Spleen (tissue), 11 donors: ENCODE measurements at regions not wholly inside any gene's neighbourhood (a gene's known extent, or its start where the extent isn't known, plus 50 kb on each side); places are given as distances from the start of the nearest gene placed in this dataset.

Experiments
- DNase-seq: peaks from one replicate; pipeline ENCODE4 v3.0.0-alpha.2; 2020
- H3K27ac ChIP-seq, 8 donors: fragments of 200-600 bp; sonication (generic) in 7 of 8; 1 replicate in 4 of 8; 2 replicates in 4 of 8; pipeline versions ENCODE4 v1.5.0 to v1.8.0; 2016 to 2021; ENCODE audit warnings: inconsistent platforms in 4 of 8, mild to moderate bottlenecking in 4 of 8, moderate library complexity in 1 of 8
- H3K27me3 ChIP-seq, 7 donors: fragments of 200-600 bp; sonication (generic) in 6 of 7; replicated peaks in 1 of 7; 1 replicate in 4 of 7; 2 replicates in 3 of 7; pipeline versions ENCODE4 v1.5.0 to v1.8.0; 2016 to 2021; ENCODE audit warnings: inconsistent platforms in 3 of 7, mild to moderate bottlenecking in 1 of 7
- H3K36me3 ChIP-seq, 6 donors: fragments of 200-600 bp; sonication (generic) in 5 of 6; 1 replicate in 4 of 6; 2 replicates in 2 of 6; pipeline versions ENCODE4 v1.5.0 to v1.8.0; 2016 to 2021; ENCODE audit warnings: inconsistent platforms in 2 of 6
- H3K4me1 ChIP-seq, 6 donors: fragments of 200-600 bp; sonication (generic) in 5 of 6; 1 replicate in 3 of 6; 2 replicates in 3 of 6; pipeline versions ENCODE4 v1.5.0 to v1.8.0; 2016 to 2021; ENCODE audit warnings: inconsistent platforms in 3 of 6
- H3K4me3 ChIP-seq, 8 donors: fragments of 200-600 bp; sonication (generic) in 7 of 8; 1 replicate in 4 of 8; 2 replicates in 4 of 8; pipeline versions ENCODE4 v1.5.0 to v1.8.0; 2016 to 2021; ENCODE audit warnings: inconsistent platforms in 4 of 8, mild to moderate bottlenecking in 4 of 8, moderate library complexity in 2 of 8
- H3K9me3 ChIP-seq, 8 donors: fragments of 200-600 bp; sonication (generic) in 7 of 8; 1 replicate in 4 of 8; 2 replicates in 4 of 8; pipeline versions ENCODE4 v1.5.0 to v1.8.0; 2016 to 2021; ENCODE audit warnings: inconsistent platforms in 4 of 8
- POLR2A ChIP-seq, 3 donors: fragments of 450-650 bp; IDR thresholded peaks; one replicate each; pipeline ENCODE4 v1.5.1; 2017; ENCODE audit warnings: antibody characterized with exemption in 3 of 3, mild to moderate bottlenecking in 1 of 3
- POLR2AphosphoS5 ChIP-seq, 3 donors: sonication (generic); formaldehyde crosslinking; IDR thresholded peaks; one replicate each; pipeline ENCODE4 v1.5.1; 2017; ENCODE audit warnings: antibody characterized with exemption in 3 of 3
- WGBS, 5 donors: extraction: QIAGEN DNeasy Blood & Tissue Kit in 3 of 5; methylation state at CpG; one replicate each; pipeline versions ENCODE4 v1.1.5 to v1.1.7; 2013 to 2018; 5-methylcytosine and 5-hydroxymethylcytosine counted together
- intact Hi-C: fragments of 100-400 bp; cut with DNase I; formaldehyde crosslinking; loops from one replicate; pipeline ENCODE4 v1.15.0; 2023; ENCODE audit warnings: low total_unique reads
- TF ChIP-seq, protein P1 (sequence below), 11 experiments: fragments of 200-600 bp in 7 of 11; fragments of 450-650 bp in 4 of 11; sonication (generic) in 4 of 11; IDR thresholded peaks in 8 of 11; conservative IDR thresholded peaks in 3 of 11; 1 replicate in 7 of 11; 2 replicates in 4 of 11; pipeline versions ENCODE4 v1.4.0 to v1.8.0; 2016 to 2021; ENCODE audit warnings: antibody characterized with exemption in 11 of 11, inconsistent platforms in 4 of 11, mild to moderate bottlenecking in 1 of 11
- donor health status: healthy with polysubstance abuse.
- donor health status: DM: no; HTN: no; CAD: no; lungs with moderate emphysema.
- donor health status: DM: no; HTN: no; CAD: no.
- donor health status: Bipolar disorder and iron deficiency.
- donor health status: healthy.
- donor health status: DM: no; HTN: no; CAD: no.
- donor health status: DM: yes; HTN: yes; CAD: no.

DNA sequence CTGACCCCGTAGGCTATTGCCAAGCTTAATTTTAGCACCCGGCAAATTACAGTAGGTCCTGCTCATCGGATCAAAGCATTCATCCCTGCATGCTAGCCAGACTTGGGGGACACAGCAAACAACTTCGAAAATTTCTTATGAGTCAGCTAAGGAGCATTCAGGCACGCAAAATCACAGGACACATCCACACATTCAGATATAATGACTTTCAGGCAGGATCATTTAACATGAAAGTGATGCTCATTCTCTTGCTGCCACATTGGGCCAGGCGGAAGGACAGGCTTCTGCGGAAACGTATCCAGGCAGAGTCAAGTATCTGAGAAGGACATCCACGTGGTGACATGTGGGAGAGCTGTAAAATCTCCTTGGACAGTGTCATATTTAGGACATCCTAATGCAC, 474.0 kb upstream of the NRP1 start:
- H3K27me3 ChIP-seq: no peaks in the 10 kb centered on the region
- no peak for DNase-seq
- WGBS, 5 donors: 85 to 94% (median 87%) methylated on average over 9 of the region's 9 CpGs

DNA sequence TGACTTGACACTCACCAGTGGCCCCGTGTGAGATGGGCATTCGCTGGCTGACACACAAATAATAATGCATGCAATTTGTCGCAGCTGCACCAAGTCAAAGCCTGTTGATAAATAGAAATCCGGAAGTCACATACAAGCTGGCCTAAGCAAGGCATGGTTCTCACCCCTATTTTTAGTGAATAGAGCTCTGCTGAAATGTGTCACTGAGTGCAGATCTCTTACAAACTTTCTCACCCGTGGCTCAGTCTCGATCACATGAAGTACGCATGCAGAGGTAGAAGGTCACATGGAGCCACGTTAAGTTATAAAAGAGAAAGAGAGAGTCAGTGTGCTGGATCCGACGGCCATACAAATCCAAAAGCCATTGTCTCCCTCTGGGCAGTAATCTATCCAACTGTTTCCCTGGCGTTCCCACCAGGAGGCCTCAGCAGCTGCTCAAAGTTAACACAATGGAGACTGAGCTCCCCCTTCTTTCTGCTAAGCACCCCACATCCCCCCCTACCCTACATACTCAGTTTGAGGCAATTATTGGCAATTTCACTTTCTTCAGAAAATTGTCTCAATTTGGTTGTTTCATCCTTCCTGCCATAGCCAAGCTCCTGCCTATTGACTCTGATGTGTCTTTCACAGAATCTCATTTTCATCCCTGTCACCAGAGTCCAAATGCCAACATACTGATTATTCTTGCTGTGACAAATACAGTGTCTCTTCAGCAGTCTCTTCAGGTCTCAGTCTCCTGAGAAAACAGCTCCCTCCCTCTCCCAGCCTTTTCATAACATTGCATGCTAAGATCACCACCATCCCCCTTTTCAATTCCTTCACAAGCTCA, 473.3 kb upstream of the NRP1 start:
- no peak overlapping the region for H3K4me3 ChIP-seq
- no peaks in the 10 kb centered on the region for H3K36me3 ChIP-seq
- no peaks in the 10 kb centered on the region for H3K9me3 ChIP-seq
- no peak overlapping the region for H3K27ac ChIP-seq
- no peak for DNase-seq
- H3K27me3 ChIP-seq: no peaks in the 10 kb centered on the region
- TF ChIP-seq POLR2AphosphoS5 (IDR thresholded peaks at IDR 0.05): no peak
- TF ChIP-seq POLR2A (IDR thresholded peaks at IDR 0.05): no peak
- TF ChIP-seq, protein P1, sequence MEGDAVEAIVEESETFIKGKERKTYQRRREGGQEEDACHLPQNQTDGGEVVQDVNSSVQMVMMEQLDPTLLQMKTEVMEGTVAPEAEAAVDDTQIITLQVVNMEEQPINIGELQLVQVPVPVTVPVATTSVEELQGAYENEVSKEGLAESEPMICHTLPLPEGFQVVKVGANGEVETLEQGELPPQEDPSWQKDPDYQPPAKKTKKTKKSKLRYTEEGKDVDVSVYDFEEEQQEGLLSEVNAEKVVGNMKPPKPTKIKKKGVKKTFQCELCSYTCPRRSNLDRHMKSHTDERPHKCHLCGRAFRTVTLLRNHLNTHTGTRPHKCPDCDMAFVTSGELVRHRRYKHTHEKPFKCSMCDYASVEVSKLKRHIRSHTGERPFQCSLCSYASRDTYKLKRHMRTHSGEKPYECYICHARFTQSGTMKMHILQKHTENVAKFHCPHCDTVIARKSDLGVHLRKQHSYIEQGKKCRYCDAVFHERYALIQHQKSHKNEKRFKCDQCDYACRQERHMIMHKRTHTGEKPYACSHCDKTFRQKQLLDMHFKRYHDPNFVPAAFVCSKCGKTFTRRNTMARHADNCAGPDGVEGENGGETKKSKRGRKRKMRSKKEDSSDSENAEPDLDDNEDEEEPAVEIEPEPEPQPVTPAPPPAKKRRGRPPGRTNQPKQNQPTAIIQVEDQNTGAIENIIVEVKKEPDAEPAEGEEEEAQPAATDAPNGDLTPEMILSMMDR (IDR thresholded peaks at IDR 0.05 in 8 of 11, conservative IDR thresholded peaks at IDR 0.05 in 3 of 11): no peak
- intact Hi-C loops: no loop called here
- 89 to 96% (median 91%) methylated on average over 11 of the region's 11 CpGs for WGBS, 5 donors
- H3K4me1 ChIP-seq: no peaks in the 10 kb centered on the region

More for the DNA sequence above, 474.0 kb upstream of the NRP1 start:
- Histone ChIP-seq H3K36me3 (no peaks in the 10 kb centered on the region), H3K9me3 (no peaks in the 10 kb centered on the region), H3K4me1 (no peaks in the 10 kb centered on the region), H3K4me3 (no peak overlapping the region), H3K27ac (no peak overlapping the region)
- TF ChIP-seq, protein P1 (IDR thresholded peaks at IDR 0.05 in 8 of 11, conservative IDR thresholded peaks at IDR 0.05 in 3 of 11): no peak
- TF ChIP-seq POLR2AphosphoS5 (IDR thresholded peaks at IDR 0.05): no peak
- intact Hi-C loops: no loop called here

DNA sequence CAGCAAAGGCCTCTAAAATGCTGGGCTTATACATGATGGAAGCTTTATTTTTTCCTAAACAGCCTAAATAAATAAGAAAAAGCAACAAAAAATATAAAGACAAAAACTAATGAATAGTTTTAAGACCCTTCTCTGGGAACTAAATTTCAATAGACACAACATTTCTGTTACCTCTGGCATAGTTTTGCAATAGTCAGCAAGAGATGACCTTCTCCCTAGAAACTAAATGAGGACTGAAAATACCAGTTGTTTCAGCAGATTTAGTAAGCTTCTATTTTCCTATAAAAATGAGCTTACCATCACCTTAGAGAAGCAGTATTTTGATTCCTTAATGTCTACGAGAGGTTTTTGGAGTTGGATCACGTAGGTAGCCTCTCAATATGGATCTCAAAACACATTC, 471.4 kb upstream of the NRP1 start:
- H3K27ac ChIP-seq: no peak overlapping the region
- no peaks in the 10 kb centered on the region for H3K9me3 ChIP-seq
- no peak for TF ChIP-seq POLR2AphosphoS5 (IDR thresholded peaks at IDR 0.05)
- no peak for TF ChIP-seq POLR2A (IDR thresholded peaks at IDR 0.05)
- intact Hi-C loops: no loop called here
- no peak overlapping the region for H3K4me3 ChIP-seq
- H3K4me1 ChIP-seq: no peaks in the 10 kb centered on the region
- no peaks in the 10 kb centered on the region for H3K27me3 ChIP-seq
- DNase-seq: no peak
- no peaks in the 10 kb centered on the region for H3K36me3 ChIP-seq
- 85 to 96% (median 92%) methylated on average over 2 of the region's 2 CpGs for whole genome bisulfite sequencing, 5 donors

DNA sequence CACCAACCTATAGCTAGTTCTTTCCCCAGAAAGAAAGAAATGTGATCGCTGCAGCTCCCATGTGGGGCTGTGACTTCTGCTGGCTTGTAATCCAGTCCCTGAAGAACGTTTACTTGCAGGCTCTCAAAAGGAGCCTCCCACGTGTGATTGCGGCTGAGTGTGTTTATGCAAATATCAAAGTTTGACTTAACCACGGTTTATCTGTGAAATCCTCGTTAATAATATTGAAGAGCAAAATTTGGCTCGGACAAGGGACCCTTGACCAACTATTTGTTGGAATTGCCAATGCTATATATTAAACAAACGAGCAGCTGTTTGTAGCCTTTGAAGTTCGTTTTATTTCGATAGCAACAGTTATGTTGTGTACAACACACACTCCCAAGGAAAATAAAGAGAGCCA, 470.1 kb upstream of the NRP1 start:
- Histone ChIP-seq H3K4me3 (no peak overlapping the region), H3K27ac (no peak overlapping the region), H3K36me3 (no peaks in the 10 kb centered on the region), H3K9me3 (no peaks in the 10 kb centered on the region), H3K27me3 (no peaks in the 10 kb centered on the region), H3K4me1 (peaks cover 0 to 2% (median 0%) of the 10 kb centered on the region in 6 donors)
- intact Hi-C loops: no loop called here
- WGBS, 5 donors: 69 to 83% (median 77%) methylated on average over 10 of the region's 10 CpGs
- TF ChIP-seq, protein P1 (IDR thresholded peaks at IDR 0.05 in 8 of 11, conservative IDR thresholded peaks at IDR 0.05 in 3 of 11): no peak
- no peak for TF ChIP-seq POLR2A (IDR thresholded peaks at IDR 0.05)
- TF ChIP-seq POLR2AphosphoS5 (IDR thresholded peaks at IDR 0.05): no peak
- no peak for DNase-seq
